Vagina (tissue), 2 donors: ENCODE measurements at regions not wholly inside any gene's neighbourhood (a gene's known extent, or its start where the extent isn't known, plus 50 kb on each side); places are given as distances from the start of the nearest gene placed in this dataset.

ENCODE experiments used
- POLR2A ChIP-seq, 2 donors: fragments of 450-650 bp; IDR thresholded peaks; one replicate each; pipeline ENCODE4 v1.6.1; 2017; ENCODE audit warnings: antibody characterized with exemption in 2 of 2, mild to moderate bottlenecking in 2 of 2, moderate library complexity in 2 of 2
- TF ChIP-seq, protein P1 (sequence below), 3 experiments: fragments of 450-650 bp in 2 of 3; fragments of 200-600 bp in 1 of 3; sonication (generic) in 1 of 3; IDR thresholded peaks; one replicate each; pipeline ENCODE4 v1.5.1; 2017 to 2019; ENCODE audit warnings: antibody characterized with exemption in 3 of 3, mild to moderate bottlenecking in 2 of 3, moderate library complexity in 2 of 3

DNA sequence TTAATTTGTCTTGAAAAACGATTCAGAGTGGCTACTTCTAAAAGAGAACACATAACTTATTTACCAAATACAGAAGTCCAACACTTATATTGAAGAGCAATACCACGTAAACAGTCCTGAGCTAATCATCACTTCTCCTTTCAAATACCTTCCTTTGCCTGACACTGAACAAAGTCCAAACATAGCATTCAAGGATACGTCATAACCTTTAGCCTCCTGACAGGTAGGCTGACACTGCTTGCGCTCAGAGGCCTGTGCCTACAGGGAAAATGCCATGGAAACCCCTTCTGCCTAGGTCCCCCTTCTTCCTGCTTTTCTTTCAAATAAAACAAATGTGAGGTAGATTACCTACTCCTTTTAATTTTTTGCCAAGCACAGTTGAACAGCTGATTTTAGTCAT, 510.0 kb downstream of the INSC start:
- TF ChIP-seq, protein P1, sequence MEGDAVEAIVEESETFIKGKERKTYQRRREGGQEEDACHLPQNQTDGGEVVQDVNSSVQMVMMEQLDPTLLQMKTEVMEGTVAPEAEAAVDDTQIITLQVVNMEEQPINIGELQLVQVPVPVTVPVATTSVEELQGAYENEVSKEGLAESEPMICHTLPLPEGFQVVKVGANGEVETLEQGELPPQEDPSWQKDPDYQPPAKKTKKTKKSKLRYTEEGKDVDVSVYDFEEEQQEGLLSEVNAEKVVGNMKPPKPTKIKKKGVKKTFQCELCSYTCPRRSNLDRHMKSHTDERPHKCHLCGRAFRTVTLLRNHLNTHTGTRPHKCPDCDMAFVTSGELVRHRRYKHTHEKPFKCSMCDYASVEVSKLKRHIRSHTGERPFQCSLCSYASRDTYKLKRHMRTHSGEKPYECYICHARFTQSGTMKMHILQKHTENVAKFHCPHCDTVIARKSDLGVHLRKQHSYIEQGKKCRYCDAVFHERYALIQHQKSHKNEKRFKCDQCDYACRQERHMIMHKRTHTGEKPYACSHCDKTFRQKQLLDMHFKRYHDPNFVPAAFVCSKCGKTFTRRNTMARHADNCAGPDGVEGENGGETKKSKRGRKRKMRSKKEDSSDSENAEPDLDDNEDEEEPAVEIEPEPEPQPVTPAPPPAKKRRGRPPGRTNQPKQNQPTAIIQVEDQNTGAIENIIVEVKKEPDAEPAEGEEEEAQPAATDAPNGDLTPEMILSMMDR (IDR thresholded peaks at IDR 0.05): no peak
- TF ChIP-seq POLR2A (IDR thresholded peaks at IDR 0.05): no peak
